HCT116 (cell line): ENCODE measurements at regions not wholly inside any gene's neighbourhood (a gene's known extent, or its start where the extent isn't known, plus 50 kb on each side); places are given as distances from the start of the nearest gene placed in this dataset.

ENCODE experiments used
- CEBPB ChIP-seq: IDR thresholded peaks from 2 replicates; pipeline ENCODE4 v1.6.1; 2012; ENCODE audit warnings: low read depth
- CTCF ChIP-seq, 3 experiments: fragments of 200-600 bp in 1 of 3; sonication (generic) in 1 of 3; IDR thresholded peaks in 2 of 3; conservative IDR thresholded peaks in 1 of 3; 2 replicates each; pipeline ENCODE4 v1.5.1; 2012 to 2017; ENCODE audit warnings: low read depth in 2 of 3, low read length in 2 of 3, antibody characterized with exemption in 1 of 3, borderline replicate concordance in 1 of 3, control low read depth in 1 of 3, mild to moderate bottlenecking in 1 of 3, mixed read lengths in 1 of 3, mixed run types in 1 of 3, moderate library complexity in 1 of 3; ENCODE audit not compliant: insufficient read depth in 1 of 3
- RAD21 ChIP-seq: IDR thresholded peaks from 2 replicates; pipeline ENCODE4 v1.6.1; 2012; ENCODE audit warnings: low read depth, mild to moderate bottlenecking
- SIN3A ChIP-seq: IDR thresholded peaks from 2 replicates; pipeline ENCODE4 v1.6.1; 2012; ENCODE audit warnings: low read depth
- SRF ChIP-seq: IDR thresholded peaks from 2 replicates; pipeline ENCODE4 v1.6.1; 2012; ENCODE audit warnings: low read depth
- ZNF274 ChIP-seq: fragments of 200-500 bp; sonication (Bioruptor generic); IDR thresholded peaks from 2 replicates; pipeline ENCODE4 v1.6.1; 2014; ENCODE audit warnings: mild to moderate bottlenecking, low read depth, low read length, inconsistent platforms

GRCh38 chr17:62130739-62131138 lies 65.7 kb upstream of the MED13 start:
- TF ChIP-seq RAD21 (no peak), CTCF (IDR thresholded peaks at IDR 0.05 in 2 of 3, conservative IDR thresholded peaks at IDR 0.05 in 1 of 3; ENCODE audit: borderline replicate concordance in 1 of 3, insufficient read depth in 1 of 3, low read depth in 2 of 3, low read length in 2 of 3) (no peak), SIN3A (no peak), CEBPB (no peak), ZNF274 (no peak), SRF (no peak)
